Fibroblast of pulmonary artery (primary cell): ENCODE measurements at regions not wholly inside any gene's neighbourhood (a gene's known extent, or its start where the extent isn't known, plus 50 kb on each side); places are given as distances from the start of the nearest gene placed in this dataset.
"Not testable (repeated sequence)": the region's sequence is repeated elsewhere in the genome, so short reads cannot be mapped to it uniquely, and the experiment has no call there.

ENCODE experiments used
- DNase-seq: peaks from one replicate; pipeline ENCODE4 v3.0.0-alpha.2; 2010; ENCODE audit warnings: low read depth
- H3K4me3 ChIP-seq: replicated peaks from 2 replicates; pipeline ENCODE4 v1.5.1; 2011; ENCODE audit warnings: low read depth, mild to moderate bottlenecking, control low read depth, low read length, moderate library complexity
- CTCF ChIP-seq: IDR thresholded peaks from 2 replicates; pipeline ENCODE4 v1.5.1; 2011; ENCODE audit warnings: mild to moderate bottlenecking, control low read depth, low read length, inconsistent platforms; ENCODE audit errors: missing control alignments

GRCh38 chr14:43308421-43309110 is 1198.5 kb downstream of the FSCB start:
- no peak for TF ChIP-seq CTCF
- no peak overlapping the region for H3K4me3 ChIP-seq
- no peak for DNase-seq

GRCh38 chr14:43307836-43308235 is 1199.2 kb downstream of the FSCB start:
- TF ChIP-seq CTCF = no peak
- no peak for DNase-seq
- H3K4me3 ChIP-seq = no peak overlapping the region

DNA sequence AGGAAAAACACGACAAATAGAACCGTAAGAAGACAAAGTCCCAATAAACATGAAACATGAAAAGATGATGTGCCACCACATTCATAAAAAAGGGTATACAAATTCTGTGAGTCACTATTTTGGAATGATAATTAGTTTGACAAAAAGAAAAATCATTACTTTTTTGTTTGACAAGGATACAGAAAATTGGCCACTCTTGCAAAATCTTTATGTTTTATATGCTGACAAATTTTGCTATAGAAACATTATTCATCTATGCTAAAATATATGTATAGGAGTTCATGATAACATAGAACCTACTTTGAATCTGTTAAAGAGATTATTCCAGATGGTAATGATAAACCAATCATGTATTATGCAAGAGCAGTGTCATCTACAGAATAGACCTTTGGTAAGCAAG is 1201.0 kb downstream of the FSCB start:
- DNase-seq = no peak
- H3K4me3 ChIP-seq = no peak overlapping the region
- no peak for TF ChIP-seq CTCF

DNA sequence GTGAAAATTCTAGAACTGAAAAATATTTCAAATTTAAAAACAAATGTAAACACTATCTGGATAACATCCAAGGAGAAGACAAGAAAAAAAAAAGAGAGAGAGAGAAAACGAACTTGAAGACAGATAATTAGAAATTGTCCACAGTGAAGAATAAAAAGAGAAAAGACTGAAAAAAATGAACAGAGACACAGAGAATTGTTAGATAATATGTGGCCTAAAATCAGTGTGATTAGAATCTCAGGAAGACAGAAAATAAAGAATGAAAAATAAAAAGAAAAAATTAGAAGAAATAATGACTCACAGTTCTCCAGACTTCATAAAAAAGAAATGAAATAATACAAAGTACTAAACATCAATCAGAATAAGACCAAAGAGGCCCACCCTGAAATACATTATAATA is 1209.3 kb downstream of the FSCB start:
- TF ChIP-seq CTCF = no peak
- no peak for DNase-seq
- no peak overlapping the region for H3K4me3 ChIP-seq

- not testable (repeated sequence) for DNase-seq, H3K4me3 ChIP-seq
These were observed 1211.0 kb downstream of the FSCB start for GRCh38 chr14:43296061-43296460.

DNA sequence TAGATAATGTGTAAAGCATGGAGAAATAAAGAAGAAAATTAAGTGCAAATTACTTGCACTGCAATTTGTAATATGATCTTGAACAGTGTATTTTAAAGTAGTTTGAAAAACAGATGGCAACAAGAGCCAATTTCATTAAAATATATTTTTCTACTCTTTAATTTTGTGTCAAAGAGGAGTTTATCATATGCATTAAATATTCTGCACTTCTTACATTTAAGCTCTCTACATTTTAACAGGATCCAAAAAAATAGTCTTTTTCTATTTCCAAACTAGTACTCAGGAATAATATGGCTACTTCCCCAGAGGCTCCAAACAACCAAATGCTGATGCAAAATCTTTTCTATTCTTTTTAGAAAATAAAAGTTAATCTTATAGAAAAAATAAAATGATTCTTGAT is 1221.5 kb downstream of the FSCB start:
- TF ChIP-seq CTCF = no peak
- DNase-seq = no peak
- H3K4me3 ChIP-seq = no peak overlapping the region

GRCh38 chr14:43260056-43260455 is 1247.0 kb downstream of the FSCB start:
- DNase-seq = no peak
- H3K4me3 ChIP-seq = no peak overlapping the region

More at GRCh38 chr14:43260056-43260455, 1247.0 kb downstream of the FSCB start:
- no peak for TF ChIP-seq CTCF
